NCI-H748 treated with DMSO at 0.1 percent for 48 hours (cell line): ENCODE measurements at regions not wholly inside any gene's neighbourhood (a gene's known extent, or its start where the extent isn't known, plus 50 kb on each side); places are given as distances from the start of the nearest gene placed in this dataset.
"Not testable (repeated sequence)": the region's sequence is repeated elsewhere in the genome, so short reads cannot be mapped to it uniquely, and the experiment has no call there.

Source experiments
- DNase-seq: peaks from one replicate; lab custom pipeline; 2025; lab: John Stamatoyannopoulos, UW

DNA sequence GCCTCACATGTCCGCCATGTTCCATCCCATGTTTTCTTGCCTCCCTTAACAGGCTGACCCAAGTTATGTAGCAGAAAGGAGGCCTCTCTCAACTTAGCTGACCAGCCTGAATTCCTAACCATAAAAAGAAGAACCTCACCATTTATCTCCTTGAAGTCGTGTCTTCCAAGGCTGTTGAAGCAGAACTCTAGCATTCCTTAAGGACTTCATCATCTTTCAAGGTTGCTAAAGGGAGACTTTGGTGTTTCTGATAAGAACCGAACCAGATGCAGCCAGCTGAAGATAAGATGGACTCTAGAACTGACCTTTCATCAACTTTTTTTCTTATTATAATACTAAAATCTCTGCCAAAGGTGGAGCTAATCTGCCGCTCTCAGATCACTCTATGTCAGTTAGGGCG lies 571.7 kb upstream of the SLC35B3 start:
- no peak for DNase-seq

DNA sequence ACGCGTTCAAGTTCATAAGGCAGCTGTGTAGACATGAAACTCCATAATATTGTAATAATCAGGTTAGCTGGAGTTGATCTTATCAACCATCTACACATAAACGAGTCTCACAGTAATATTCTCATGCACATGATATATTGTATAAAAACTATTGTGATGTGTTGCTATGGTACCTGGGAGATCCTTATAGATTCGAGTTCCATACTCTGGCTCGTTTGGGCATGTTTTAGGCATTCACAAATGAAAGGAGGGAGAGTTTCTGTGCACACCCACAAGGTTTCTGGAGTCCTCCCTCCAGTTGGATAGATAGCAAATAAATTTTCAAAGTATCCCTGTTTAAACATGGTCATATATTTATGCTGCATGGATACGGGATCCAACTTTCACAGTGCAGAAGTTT lies 567.5 kb upstream of the SLC35B3 start:
- DNase-seq, result no peak

DNA sequence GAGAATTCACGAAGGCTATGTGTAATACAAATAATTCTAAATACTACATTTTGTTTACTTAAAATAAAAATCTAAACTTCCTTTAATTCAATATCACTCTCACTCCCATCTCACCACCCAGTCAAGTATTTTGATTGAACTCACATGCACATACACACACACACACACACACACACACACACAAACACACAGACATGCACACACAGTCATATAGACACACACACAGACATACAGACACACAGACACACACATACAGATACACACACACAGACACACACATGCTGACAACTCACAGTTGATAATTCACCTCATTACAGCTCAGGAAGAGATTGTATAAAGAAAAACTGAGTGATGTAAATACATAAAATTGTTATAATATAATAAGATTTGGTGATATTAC lies 559.8 kb upstream of the SLC35B3 start:
- DNase-seq, result no peak

DNA sequence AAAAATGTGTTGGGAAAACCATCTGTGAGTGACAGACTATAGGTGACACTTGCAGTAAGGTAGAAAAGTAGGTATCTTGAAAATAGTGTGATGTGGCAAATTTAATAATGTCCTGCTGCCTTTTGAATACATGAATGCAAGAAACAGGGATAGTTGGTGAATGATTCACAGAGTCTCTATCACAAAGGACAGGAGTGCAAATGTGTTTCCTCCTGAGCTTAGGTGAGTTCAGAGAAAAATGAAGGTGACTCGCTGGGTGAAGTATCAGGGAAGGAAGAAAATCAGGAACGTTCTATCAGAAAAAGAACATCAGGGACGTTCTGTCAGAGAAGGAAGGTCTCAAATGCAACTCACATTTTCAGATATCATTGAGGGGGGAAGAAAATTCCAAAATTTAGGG lies 557.8 kb upstream of the SLC35B3 start:
- no peak for DNase-seq

DNA sequence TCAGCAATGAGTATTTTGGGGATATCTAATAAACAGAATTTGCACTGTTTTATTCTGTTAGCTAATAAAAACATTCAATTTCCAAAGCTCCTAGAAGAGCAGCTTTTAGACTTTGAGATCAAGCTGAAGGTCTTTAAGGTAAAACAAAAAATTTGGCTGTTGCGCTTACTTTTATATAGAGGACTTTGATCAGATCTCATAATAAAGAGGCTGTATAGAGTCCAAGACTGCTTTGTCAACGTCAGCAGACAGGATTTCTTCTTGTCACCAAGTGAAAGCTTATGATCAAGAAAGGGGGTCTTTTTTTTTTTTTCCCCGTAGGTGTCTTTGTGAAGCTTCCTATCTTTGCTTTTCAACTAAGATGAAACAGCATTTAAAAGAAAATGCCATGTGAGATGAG lies 556.5 kb upstream of the SLC35B3 start:
- DNase-seq, result no peak

DNA sequence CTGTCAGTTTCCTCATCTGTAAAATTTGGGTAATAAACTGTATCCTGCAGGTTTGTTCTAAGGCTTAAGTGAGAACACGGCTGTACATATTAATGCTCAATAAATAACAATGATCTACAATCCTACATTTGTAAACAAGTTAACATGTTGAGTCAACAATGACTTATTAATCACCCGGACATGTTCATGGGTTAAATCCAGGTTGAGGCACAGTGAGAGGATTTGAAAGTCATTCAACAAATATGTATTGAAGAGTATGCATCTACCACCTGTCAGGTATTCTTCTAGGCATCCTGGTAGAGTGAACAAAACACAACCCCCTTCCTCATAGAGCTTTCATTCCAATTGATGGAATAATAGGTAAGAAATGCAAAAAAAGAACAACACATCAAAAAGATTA lies 554.7 kb upstream of the SLC35B3 start:
- no peak for DNase-seq

DNA sequence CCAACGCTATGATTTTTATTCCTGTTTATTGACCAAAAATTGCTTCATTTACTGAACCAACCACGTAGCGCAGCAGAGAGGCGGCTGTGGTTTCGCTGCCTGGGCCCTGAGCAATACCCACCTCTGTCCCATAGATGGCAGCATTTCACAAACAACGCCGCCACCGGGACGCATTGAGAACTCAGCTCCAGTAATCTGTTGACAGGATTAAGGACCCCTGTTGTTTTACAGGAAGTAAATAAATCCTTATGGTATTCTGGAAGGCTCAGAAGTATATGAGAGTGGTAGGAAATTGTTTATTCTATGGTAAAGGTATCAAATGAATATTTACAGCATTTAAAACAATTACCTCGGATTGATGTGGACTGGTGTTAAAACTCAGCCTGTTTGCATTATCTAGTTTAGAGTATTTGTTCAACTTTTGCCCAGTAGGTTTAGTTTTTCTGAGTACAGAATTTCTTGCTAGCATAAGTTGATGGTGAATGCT lies 547.9 kb upstream of the SLC35B3 start:
- DNase-seq, result peak; percentile 91

DNA sequence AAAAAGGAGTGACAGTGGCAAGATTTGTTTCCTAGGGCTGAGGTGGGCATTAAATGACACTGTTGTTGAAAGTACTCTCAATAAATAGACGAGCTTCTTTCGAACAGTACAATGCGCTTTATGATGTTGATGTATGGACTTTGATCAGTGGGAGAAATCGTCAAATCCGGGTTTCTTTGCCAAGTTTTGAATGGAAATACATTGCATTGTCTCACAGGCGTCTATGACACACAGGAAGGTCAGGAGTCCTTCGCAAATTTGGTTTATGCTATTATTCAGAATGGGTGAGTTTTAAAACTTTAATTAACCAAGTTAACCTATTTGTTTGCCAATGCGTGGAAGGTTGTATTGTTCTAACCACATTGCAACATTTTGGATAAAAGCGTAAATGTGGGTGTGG lies 547.3 kb upstream of the SLC35B3 start:
- DNase-seq, result no peak

DNA sequence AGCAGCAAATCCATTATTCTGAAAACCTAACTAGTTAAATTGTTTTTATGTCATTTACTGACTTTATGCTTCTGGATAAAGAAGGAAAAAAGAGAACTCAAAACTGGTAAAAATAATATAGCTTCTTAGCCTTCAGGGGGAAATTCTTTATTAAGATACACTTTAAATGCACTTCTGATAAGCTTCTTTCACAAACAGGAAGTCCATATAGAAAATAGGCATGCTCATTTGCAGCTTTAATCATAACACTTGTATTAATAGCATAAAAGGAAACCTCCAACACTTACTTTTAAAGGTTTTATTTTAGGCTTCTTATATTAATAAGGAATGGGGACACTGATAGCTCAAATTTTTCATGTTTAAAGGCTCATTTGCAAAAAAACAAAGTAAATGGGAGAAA lies 538.0 kb upstream of the SLC35B3 start:
- no peak for DNase-seq

DNA sequence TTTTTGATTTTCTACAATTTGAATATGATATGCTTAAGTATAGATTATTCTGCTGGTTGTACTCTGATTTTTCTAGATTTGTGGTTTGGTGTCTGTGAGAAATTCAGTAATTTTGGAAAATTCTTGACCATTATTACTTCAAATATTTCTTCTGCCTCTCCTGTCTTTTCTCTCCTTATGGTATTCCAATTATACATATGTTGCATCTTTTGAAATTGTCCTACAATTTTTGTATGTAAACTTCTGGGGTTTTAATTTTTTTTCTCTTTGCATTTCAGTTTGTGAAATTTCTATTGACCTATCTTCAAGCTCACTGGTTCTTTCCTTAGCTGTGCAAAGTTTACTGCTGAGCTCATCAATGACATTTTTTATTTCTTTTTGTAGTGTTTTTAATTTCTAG lies 534.4 kb upstream of the SLC35B3 start:
- no peak for DNase-seq

DNA sequence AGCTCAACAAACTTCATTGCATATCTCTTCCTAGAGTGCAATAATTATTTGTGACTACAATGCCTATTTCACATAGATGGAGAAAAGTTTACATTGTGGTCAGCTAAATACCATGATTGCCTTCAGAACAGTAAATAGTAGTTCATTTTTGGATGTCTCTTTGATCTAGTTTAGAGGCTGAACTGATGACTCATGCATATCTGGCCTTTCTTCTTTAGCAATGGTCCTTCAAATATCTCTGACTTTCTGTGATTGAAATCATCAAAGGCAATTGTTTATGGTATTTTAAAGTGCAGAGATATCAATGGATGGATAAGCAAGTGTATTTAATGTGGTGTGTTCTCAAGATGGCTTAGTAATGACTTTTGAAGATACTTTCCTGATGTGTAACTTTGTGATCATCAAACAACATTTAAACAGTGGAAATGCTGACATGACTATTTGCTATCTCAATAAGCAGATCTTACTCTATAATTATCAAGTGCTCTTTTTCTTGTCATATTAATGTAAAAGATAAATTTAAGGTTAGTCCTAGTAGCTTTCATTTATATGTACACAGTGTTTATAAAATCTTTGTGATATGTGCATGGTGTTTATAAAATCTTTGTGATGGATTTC lies 523.7 kb upstream of the SLC35B3 start:
- no peak for DNase-seq

DNA sequence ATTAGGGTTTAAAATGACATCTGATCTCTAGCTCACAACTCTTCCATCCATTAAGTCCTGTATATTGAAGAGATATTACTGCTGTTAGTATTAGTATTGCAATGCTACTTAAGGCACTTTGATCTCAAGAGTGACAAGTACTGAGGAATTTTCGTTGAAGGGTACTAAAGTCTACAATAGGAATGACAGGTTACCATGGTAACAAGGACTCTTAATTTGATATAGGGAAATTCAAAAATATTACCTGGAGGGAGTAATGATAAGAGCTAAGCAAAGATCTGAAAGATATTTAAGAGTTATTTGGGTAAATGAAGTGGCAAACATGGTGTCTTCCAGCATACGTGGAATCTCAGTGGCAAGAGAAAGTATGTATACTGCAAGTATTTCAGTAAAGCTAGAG lies 518.0 kb upstream of the SLC35B3 start:
- DNase-seq, result no peak

DNA sequence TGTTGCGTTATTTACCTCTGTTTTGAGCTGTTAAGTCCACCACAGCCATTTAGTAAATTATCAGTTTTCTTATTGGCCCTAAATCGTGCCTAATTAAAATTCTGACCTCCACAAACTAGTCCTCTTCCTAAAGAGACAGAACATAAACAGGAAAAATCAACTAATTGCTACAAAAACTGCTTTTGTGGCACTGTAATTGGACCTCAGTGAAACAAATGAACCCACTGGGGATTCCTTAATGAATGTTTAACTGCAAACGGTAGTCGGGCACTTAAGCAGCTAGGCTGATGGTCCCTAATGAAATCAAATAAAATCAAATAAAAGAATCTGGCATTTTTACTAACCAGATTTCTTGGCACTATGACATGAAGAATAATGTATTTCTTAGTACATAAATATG lies 513.4 kb upstream of the SLC35B3 start:
- peak; percentile 59 for DNase-seq

DNA sequence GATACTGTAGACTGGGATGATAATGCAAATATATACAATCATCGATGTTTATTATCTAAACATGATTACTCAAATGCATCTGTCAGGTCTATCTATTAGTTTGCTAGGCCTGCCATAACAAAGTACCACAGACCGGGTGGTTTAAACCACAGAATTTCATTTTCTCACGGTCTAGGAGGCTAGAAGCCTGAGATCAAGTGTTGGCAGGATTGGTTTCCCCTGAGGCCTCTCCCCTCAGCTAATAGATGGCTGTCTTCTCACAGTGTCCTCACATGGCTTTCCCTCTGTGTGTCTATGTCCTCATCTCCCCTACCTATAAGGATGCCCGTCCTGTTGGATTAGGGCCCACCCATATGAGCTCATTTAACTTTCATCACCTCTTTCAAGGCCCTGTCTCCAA lies 512.6 kb upstream of the SLC35B3 start:
- no peak for DNase-seq

DNA sequence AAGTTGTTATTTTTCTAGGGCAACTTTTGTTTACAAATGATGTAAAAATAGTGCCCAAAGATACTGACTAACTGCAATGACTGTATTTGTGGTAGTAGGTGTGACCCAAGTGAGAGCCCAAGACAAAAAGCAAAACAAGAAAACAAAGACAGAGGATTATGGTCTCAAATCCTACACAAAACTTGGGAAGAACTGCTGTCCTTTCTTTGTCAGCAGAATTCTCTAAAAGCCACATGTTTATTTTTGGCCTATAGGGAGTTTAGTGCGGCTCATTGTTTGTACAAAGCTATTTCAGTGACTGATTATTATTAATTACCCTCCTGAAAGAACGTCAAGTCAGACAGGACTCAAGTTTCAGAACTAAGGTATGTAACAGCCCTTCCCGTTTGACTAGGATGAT lies 509.2 kb upstream of the SLC35B3 start:
- DNase-seq, result no peak

DNA sequence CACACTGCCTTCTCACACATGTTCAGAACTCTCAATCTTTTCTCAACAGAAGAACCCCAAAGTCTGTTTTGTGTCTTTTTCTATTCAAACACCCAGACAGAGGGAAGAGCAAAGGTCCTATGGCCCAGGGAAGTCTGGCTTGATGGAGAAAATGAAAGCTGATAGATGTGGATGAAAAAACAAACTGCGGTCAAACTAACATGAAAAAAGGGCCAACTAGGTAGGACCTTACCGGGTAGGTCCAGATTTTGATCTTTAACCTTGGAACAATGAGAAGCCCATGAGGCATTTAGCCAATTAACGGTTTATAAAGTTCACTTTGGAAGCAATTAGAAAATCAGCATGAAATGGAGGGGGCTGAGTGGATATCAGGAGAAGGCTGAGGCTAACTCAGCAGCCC lies 507.7 kb upstream of the SLC35B3 start:
- no peak for DNase-seq

DNA sequence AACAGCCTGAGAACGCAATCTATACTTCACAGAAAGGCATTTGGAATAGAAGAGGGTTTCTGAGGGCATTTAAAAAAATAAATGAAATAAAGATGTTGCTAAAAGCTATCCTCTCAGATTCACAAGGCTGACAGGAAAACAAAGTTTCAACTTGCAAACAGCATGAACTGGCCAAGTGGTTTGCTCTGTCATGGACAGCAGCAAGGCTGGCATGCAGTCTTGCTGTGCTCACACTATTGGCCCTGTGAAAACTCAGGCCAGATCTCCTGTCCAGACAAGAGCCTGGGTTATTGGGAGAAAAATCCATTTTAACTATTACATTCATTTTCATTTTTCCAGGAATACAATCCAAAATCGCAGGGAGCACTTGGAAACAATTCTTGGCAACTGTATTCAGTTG lies 506.2 kb upstream of the SLC35B3 start:
- no peak for DNase-seq

DNA sequence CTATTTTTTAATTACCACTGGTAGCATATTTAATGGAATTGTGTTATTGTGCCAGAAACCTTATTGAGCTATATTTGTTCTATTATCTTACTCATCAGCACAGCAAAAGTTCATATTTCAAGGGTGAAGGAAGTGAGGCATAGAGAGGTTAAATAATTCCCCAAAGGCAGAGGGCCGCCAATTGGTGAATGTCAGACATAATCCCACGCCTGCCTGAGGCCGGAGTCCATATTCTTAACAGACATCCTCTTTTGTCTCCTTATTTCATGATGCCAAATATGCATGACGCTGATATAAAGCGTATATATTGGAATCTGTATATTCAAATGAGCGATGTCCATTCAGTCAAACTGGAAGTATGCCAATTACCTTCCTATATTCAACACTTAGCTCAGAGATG lies 505.0 kb upstream of the SLC35B3 start:
- peak; percentile 77 for DNase-seq

DNA sequence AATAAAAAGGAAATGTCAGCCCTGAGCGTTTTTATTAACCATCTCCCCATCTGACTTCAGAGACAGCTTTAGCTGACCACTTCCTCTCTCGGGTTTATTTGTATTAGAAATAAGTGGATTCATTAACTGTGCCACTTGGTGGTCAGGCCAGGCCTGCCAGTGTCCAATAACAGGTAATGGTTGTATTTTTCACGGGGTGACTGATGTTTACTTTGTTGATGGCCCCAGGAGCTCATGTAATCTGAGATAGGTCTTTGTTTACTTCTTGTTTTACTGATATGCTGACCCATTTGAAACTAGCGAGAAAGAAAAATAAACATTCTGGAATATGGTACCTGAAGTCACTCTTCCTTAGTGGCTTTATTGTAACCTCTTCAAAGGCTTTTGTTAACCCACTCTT lies 504.3 kb upstream of the SLC35B3 start:
- DNase-seq, result peak; percentile 99

DNA sequence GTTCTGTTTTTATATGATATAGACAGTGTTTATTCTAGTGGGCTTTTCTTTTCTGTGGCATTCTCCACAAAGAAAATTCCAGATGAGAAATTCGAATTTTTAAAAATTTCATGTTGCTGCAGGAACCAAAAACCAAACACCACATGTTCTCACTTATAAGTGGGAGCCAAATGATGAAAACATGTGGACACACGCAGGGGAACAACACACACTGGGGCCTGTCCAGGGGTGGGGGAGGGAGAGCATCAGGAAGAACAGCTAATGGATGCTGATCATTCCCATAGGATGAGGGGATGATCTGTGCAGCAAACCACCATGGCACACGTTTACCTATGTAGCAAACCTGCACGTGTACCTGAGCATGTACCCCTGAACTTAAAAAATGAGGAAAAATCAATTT lies 499.0 kb upstream of the SLC35B3 start:
- DNase-seq, result no peak

DNA sequence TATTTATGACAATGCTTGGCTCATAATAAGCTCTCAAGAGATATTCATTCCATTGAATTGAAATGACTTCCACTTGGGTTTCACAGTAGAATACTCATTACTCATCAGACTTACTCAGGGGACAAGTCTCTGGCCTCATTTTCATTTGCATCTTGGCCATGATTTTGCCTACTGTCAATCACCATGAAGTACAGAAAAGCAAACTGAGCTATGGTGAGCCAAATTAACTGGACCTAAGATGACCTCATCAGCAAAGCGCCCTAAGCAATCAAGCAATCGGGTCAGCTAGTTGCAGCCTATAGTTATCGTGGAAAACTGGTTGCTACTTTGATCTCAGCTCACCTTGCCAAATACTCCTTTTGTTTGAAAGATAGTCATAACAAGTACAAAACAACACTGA lies 494.7 kb upstream of the SLC35B3 start:
- DNase-seq, result no peak

DNA sequence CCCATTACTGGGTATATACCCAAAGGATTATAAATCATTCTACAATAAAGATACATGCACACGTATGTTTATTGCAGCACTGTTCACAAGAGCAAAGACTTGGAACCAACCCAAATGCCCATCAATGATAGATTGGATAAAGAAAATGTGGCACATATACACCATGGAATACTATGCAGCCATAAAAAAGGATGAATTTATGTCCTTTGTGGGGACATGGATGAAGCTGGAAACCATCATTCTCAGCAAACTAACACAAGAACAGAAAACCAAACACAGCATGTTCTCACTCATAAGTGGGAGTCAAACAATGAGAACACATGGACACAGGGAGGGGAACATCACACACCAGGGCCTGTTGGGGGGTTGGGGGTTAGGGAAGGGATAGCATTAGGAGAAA lies 484.9 kb upstream of the SLC35B3 start:
- not testable (repeated sequence) for DNase-seq

DNA sequence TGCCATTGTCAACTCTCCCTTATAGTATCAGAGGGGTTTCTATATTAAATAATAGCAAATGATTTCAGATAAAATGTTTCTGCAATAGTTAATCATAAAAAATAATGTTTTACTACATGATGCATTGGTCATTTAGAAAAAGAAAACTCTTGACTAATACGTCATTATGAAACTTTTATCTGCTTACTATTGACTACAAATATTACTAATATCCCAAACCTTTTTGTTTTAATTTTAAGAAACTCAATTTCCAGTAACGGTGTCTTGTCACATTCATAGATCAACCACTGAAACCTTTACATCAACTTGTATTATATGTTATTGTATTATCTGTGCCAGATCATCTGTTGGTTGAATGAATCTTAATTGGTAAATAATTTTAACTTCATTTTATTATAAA lies 482.9 kb upstream of the SLC35B3 start:
- DNase-seq, result no peak

DNA sequence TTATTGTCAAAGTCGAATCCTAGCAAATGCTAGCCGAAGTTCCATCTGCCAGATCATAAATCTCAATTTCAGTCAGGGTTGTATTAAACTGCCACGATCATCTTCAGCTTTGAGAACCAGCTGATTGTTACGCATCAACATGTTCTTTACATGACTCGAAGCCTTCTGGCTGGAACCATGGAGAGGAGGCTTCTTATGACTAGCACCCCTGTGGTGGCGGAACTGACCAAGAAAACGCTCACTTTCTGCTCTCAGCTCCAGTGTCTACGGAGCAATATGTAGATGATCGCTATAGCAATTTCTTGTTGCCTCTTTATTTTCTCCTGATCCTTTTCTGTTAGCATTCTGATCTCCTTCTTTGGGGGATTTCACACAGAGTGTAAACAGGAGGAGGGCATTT lies 479.4 kb upstream of the SLC35B3 start:
- no peak for DNase-seq

DNA sequence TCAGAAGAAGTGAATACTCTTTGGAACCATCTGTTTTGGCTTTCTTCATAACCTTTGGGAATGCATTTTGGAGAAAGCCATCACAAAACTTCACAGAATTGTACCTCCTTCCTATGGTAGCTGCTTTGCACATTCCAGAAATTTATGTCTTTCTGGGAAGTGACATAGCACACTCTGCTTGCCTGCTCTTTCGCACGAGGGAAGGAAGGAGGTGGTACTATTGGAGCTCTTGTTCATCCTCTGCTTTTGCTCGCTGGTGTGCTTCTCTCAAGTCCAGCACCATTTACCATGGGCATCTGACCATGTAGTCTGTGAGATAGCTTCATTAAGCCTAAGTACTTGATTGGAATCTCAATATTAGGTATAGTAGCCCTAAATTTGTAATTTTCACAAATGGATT lies 473.3 kb upstream of the SLC35B3 start:
- DNase-seq, result no peak
